ENCODE measurements at regions not wholly inside any gene's neighbourhood (a gene's known extent, or its start where the extent isn't known, plus 50 kb on each side); places are given as distances from the start of the nearest gene placed in this dataset.

DNA sequence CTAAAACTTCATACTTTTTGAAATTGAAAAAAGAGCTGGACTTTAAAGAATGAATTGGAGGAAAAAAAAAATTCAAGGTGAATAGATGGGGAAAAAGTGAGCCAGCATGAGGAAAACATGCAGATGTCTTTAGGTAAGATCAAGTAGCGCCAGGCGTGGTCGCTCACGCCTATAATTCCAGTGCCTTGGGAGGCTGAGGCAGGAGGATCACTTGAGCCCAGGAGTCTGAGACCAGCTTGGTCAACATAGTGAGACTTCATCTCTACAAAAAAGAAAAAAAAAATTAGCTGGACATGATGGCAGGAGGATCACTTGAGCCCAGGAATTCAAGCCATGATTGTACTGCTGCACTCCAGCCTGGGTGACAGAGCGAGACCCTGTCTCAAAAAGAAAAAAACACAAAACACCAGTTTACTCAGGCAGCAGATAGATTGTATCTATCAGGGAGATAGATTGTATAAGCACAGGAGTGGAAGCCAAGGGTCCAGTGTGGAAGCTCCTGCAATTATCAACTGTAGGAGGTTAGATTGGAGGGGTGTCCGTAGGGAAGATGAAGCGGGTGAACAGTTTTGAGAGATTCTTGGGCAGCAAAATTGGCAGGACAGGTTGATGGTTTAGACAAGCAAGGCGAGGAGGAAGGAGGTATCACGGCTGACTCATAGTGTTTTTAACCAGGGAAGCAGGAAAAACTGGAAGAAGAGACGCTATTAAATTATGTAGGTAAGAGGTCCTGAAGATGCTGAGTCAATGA is 97.6 kb upstream of the ZNF217 start:
- H3K4me3 ChIP-seq (ENCODE audit: low read length): no peak overlapping the region
- DNase-seq (ENCODE audit: low read depth): peak; percentile 92
- TF ChIP-seq, protein P1, sequence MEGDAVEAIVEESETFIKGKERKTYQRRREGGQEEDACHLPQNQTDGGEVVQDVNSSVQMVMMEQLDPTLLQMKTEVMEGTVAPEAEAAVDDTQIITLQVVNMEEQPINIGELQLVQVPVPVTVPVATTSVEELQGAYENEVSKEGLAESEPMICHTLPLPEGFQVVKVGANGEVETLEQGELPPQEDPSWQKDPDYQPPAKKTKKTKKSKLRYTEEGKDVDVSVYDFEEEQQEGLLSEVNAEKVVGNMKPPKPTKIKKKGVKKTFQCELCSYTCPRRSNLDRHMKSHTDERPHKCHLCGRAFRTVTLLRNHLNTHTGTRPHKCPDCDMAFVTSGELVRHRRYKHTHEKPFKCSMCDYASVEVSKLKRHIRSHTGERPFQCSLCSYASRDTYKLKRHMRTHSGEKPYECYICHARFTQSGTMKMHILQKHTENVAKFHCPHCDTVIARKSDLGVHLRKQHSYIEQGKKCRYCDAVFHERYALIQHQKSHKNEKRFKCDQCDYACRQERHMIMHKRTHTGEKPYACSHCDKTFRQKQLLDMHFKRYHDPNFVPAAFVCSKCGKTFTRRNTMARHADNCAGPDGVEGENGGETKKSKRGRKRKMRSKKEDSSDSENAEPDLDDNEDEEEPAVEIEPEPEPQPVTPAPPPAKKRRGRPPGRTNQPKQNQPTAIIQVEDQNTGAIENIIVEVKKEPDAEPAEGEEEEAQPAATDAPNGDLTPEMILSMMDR (IDR thresholded peaks at IDR 0.05; ENCODE audit: insufficient read depth, low read depth, low read length, missing control alignments): no peak

DNA sequence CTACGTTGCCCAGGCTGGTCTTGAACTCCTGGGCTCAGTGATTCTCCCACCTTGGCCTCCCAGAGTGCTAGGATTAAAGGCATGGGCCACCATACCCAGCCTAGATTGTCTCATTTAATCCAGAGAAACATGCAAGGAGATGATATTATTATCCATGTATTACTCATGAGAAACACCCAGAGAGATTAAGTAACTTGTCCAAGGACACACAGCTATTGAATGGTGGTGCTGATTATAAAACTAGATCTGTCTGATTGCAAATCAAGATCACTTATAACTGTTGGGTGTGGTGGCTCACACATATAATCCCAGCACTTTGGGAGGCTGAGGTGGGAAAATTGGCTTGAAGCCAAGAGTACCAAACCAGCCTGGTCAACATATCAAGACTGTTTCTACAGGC is 94.4 kb upstream of the ZNF217 start:
- H3K4me3 ChIP-seq (ENCODE audit: low read length): no peak overlapping the region
- no peak for DNase-seq (ENCODE audit: low read depth)
- TF ChIP-seq, protein P1 (IDR thresholded peaks at IDR 0.05; ENCODE audit: insufficient read depth, low read depth, low read length, missing control alignments): no peak

DNA sequence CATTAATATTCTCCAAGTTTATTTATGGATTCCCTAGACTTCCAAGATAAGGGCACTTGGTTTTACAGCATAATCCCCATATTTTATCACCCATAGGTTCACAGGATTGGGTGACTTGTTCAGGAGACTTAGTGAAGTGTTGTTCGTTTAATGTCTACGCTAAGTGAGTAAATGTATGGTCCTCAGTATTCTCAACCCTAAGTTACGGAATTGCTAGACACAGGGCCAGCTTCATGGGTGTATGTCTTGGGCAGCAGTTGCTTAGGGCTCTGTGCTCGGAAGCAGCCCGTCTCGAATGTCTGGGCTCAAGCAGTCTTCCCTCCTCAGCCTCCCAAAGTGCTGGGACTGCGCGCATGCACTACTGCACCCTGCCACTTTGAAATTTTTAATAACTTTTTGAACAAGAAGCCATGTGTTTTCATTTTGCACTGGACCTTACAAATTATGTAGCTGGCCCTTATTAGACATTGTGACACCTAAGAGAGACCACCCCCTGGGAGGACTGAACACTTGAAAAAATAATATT is 91.5 kb upstream of the ZNF217 start:
- H3K4me3 ChIP-seq (ENCODE audit: low read length): no peak overlapping the region
- TF ChIP-seq, protein P1 (IDR thresholded peaks at IDR 0.05; ENCODE audit: insufficient read depth, low read depth, low read length, missing control alignments): no peak
- no peak for DNase-seq (ENCODE audit: low read depth)

DNA sequence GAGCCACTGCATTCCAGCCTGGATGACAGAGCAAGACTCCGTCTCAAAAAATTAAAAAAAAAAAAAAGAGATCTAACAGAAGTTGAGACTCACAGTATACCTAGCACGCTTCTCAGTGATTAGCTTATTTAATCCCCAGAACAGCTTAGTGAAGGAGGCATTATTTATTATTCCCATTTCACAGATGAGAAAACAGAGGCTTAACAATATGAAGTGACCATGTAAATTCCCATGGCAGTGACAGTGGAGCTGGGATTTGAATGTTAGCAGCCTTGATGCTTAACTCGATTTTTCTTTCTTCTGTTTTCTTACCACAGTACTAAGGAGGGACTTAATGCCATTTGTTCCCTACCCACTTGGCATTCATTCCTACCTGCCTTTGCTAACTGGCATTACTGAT is 89.9 kb upstream of the ZNF217 start:
- H3K4me3 ChIP-seq (ENCODE audit: low read length): no peak overlapping the region
- no peak for DNase-seq (ENCODE audit: low read depth)
- TF ChIP-seq, protein P1 (IDR thresholded peaks at IDR 0.05; ENCODE audit: insufficient read depth, low read depth, low read length, missing control alignments): no peak

DNA sequence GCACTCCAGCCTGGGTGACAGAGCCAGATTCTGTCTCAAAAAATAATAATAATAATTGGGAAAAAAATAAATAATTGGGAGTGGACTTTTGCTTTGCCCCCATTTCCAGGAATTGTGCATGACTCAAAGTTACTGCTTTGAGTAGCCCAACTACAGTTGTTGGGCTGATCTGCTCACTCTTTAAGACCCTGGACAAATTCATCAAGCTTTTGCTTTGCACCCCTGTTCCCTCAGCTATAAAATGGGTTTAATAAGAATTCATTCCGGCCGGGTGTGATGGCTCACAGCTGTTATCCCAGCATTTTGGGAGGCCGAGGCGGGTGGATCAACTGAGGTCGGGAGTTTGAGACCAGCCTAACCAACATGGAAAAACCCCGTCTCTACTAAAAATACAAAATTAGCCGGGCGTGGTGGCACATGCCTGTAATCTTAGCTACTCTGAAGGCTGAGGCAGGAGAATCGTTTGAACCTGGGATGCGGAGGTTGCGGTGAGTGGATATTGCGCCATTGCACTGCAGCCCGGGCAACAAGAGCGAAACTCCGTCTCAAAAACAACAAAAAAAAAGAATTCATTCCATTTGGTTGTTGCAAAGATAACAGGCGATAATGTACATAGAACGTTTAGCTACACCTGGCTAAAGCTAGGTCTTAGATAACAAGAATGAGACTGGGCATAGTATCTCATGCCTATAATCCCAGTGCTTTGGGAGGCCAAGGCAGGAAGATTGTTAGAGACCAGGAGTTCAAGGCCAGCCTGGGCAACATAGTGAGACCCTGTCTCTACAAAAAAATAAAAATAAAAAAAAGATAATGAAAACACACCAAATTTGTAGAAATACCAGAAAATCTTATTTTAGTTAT is 87.9 kb upstream of the ZNF217 start:
- TF ChIP-seq, protein P1 (IDR thresholded peaks at IDR 0.05; ENCODE audit: insufficient read depth, low read depth, low read length, missing control alignments): no peak
- DNase-seq (ENCODE audit: low read depth): no peak

DNA sequence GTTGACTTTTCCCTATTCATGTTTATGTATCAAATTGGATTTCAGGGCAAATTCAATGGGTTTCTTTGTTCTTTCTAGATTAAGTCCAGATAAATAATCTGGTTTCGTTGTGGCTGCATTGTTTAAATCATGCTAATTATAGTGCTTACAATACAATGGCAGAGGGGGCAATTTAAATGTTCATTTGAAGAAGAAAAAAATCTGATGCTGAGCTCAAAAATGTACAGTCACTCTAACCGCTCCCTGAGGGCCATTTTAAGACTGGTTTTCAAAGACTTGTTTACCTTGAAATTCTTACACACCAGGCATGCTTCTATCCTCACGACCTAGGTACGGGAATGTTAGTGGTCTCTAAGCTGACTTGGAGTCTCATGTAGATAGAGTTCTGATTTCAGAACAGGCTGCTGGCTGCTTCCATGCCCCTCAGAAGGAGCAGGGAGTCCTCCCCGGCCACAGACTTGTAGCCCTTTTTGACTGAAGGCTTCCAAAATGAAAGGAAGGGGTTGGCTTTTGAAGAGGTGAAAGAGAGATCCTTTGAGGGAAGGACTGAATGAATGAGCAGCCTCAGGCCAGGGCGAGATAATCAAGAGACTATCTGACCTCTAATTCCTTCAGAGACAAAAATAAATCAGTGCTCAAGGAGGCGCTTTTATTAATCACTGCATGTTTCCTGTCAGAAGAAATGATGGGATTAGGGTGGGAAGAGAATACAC is 86.1 kb upstream of the ZNF217 start:
- TF ChIP-seq, protein P1 (IDR thresholded peaks at IDR 0.05; ENCODE audit: insufficient read depth, low read depth, low read length, missing control alignments): no peak
- DNase-seq (ENCODE audit: low read depth): peak; percentile 27
- H3K4me3 ChIP-seq (ENCODE audit: low read length): no peak overlapping the region

More for the DNA sequence above, 87.9 kb upstream of the ZNF217 start:
- H3K4me3 ChIP-seq (ENCODE audit: low read length): no peak overlapping the region
